ENCODE measurements at regions not wholly inside any gene's neighbourhood (a gene's known extent, or its start where the extent isn't known, plus 50 kb on each side); places are given as distances from the start of the nearest gene placed in this dataset.
"Not testable (repeated sequence)": the region's sequence is repeated elsewhere in the genome, so short reads cannot be mapped to it uniquely, and the experiment has no call there.

- no peak for DNase-seq (ENCODE audit: insufficient read length, low spot score)
- FAIRE-seq = no peak
- TF ChIP-seq CTCF (IDR thresholded peaks at IDR 0.05; ENCODE audit: insufficient read depth, missing control alignments) = no peak
Observed at GRCh38 chr16:87209808-87210512, 107.2 kb downstream of the C16orf95 start.

- FAIRE-seq = no peak
- no peak for DNase-seq (ENCODE audit: insufficient read length, low spot score)
- no peak for TF ChIP-seq CTCF (IDR thresholded peaks at IDR 0.05; ENCODE audit: insufficient read depth, missing control alignments)
Observed at GRCh38 chr16:87210894-87211293, 106.3 kb downstream of the C16orf95 start.

GRCh38 chr16:87212026-87212425 is 105.2 kb downstream of the C16orf95 start:
- FAIRE-seq (no peak), DNase-seq (ENCODE audit: insufficient read length, low spot score) (no peak)
- TF ChIP-seq CTCF (IDR thresholded peaks at IDR 0.05; ENCODE audit: insufficient read depth, missing control alignments) = no peak

GRCh38 chr16:87213536-87213935 is 103.7 kb downstream of the C16orf95 start:
- no peak for FAIRE-seq
- TF ChIP-seq CTCF (IDR thresholded peaks at IDR 0.05; ENCODE audit: insufficient read depth, missing control alignments) = no peak
- no peak for DNase-seq (ENCODE audit: insufficient read length, low spot score)

GRCh38 chr16:87216148-87216840 is 100.9 kb downstream of the C16orf95 start:
- FAIRE-seq = no peak
- no peak for DNase-seq (ENCODE audit: insufficient read length, low spot score)
- TF ChIP-seq CTCF (IDR thresholded peaks at IDR 0.05; ENCODE audit: insufficient read depth, missing control alignments) = no peak

GRCh38 chr16:87216841-87217275 is 100.3 kb downstream of the C16orf95 start:
- FAIRE-seq = no peak
- no peak for TF ChIP-seq CTCF (IDR thresholded peaks at IDR 0.05; ENCODE audit: insufficient read depth, missing control alignments)
- DNase-seq (ENCODE audit: insufficient read length, low spot score) = no peak

- not testable (repeated sequence) for FAIRE-seq; DNase-seq (ENCODE audit: insufficient read length, low spot score)
Observed at GRCh38 chr16:87217802-87218201, 99.4 kb downstream of the C16orf95 start.

Data from D721Med (cell line).